Immature natural killer cell (primary cell): ENCODE measurements at regions not wholly inside any gene's neighbourhood (a gene's known extent, or its start where the extent isn't known, plus 50 kb on each side); places are given as distances from the start of the nearest gene placed in this dataset.

ENCODE experiments used
- DNase-seq, 3 donors: peaks; one replicate each; pipeline ENCODE4 v3.0.0; 2022; ENCODE audit warnings: mixed read lengths in 1 of 3
- H3K27ac Mint-ChIP-seq, 6 donors: one replicate each; pipeline ENCODE4 v1.8.0; 2020; ENCODE audit warnings: mixed read lengths in 6 of 6, mild to moderate bottlenecking in 5 of 6, inconsistent platforms in 4 of 6, moderate library complexity in 3 of 6
- H3K27me3 Mint-ChIP-seq, 3 donors: one replicate each; pipeline ENCODE4 v1.8.0; 2020 to 2021; ENCODE audit warnings: low read depth in 3 of 3, mild to moderate bottlenecking in 3 of 3, mixed read lengths in 3 of 3, moderate library complexity in 3 of 3, inconsistent platforms in 1 of 3
- H3K36me3 Mint-ChIP-seq, 3 donors: one replicate each; pipeline ENCODE4 v1.8.0; 2020; ENCODE audit warnings: mixed read lengths in 3 of 3, inconsistent platforms in 2 of 3, mild to moderate bottlenecking in 2 of 3
- H3K4me1 Mint-ChIP-seq, 2 donors: one replicate each; pipeline ENCODE4 v1.8.0; 2020; ENCODE audit warnings: inconsistent platforms in 2 of 2, mild to moderate bottlenecking in 2 of 2, mixed read lengths in 2 of 2, moderate library complexity in 1 of 2
- H3K4me3 Mint-ChIP-seq, 5 donors: one replicate each; pipeline ENCODE4 v1.8.0; 2020; ENCODE audit warnings: mild to moderate bottlenecking in 5 of 5, mixed read lengths in 5 of 5, inconsistent platforms in 3 of 5, moderate library complexity in 3 of 5
- H3K9me3 Mint-ChIP-seq, 6 donors: one replicate each; pipeline ENCODE4 v1.8.0; 2020; ENCODE audit warnings: mild to moderate bottlenecking in 6 of 6, mixed read lengths in 6 of 6, inconsistent platforms in 4 of 6, moderate library complexity in 3 of 6

DNA sequence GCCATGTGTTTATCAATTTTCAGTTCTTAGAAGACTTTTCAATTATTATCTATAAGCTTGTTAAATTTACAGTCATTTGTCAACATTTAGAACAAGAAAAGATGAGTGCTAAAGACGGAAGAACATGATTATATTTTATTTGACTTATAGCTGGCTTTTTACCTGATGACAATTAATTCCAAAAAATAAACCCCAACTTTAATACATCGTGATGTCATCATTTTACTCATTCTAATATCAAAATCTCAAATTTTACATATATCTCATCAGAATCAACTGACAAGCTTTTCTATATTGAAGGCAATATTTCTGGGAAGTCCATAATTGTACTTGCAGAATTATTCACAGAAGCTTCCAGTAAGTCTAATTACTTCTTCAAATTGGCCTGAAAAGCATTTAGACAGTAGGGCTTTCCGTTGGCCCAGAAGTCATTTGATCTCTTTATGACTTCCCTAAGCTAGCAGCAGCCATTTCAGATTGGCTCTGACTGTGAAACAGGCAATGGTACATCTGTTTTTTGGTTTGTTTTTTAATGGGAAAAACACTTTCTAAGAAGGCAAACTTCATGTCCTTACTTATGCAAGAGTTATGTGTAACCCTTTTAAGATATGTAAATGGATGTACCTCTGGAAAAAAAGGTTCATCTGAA, 234.7 kb upstream of the PLSCR5 start:
- Mint-ChIP-seq H3K9me3 (peaks cover 0 to 22% (median 9%) of the 10 kb centered on the region in 6 donors), H3K27ac (no peak overlapping the region), H3K4me1 (no peaks in the 10 kb centered on the region), H3K27me3 (peaks cover 0 to 2% (median 0%) of the 10 kb centered on the region in 3 donors), H3K36me3 (no peaks in the 10 kb centered on the region), H3K4me3 (no peak overlapping the region)
- DNase-seq: no peak

DNA sequence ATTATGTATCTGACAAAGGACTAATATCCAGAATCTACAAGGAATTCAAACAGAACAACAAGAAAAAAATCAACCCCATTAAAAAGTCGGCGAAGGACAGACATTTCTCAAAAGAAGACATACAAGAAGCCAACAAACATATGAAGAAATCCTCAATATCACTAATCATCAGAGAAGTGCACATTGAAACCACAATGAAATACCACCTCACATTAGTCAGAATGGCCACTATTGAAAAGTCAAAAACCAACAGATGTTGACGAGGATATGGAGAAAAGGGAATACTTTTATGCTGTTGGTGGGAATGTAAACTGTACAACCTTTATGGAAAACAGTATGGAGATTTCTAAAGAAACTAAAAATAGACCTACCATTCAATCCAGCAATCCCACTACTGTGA, 233.1 kb upstream of the PLSCR5 start:
- H3K9me3 Mint-ChIP-seq: peaks cover 4 to 27% (median 14%) of the 10 kb centered on the region in 6 donors
- no peaks in the 10 kb centered on the region for H3K36me3 Mint-ChIP-seq
- H3K4me3 Mint-ChIP-seq: no peak overlapping the region

DNA sequence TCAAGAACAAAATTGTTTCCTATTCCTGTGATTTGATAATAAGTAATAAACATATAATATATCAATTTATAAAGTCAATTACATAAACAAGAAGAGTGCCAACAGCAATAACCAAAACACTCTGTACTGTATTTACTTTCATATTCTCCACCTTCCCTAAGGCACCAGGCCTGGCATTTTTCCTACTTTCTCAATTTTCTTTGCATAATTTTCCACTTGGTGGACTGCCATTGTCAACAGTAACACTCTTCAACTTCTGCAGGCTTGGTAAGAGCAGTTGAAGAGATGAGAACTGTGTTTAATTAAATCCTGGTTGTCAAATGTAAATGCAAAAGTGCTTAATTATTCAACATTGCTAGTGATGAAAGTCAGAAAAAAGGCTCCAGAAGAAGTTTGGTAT, 229.8 kb upstream of the PLSCR5 start:
- H3K4me3 Mint-ChIP-seq: no peak overlapping the region
- no peaks in the 10 kb centered on the region for H3K27me3 Mint-ChIP-seq
- no peaks in the 10 kb centered on the region for H3K4me1 Mint-ChIP-seq
- H3K27ac Mint-ChIP-seq: no peak overlapping the region
- H3K9me3 Mint-ChIP-seq: peaks cover 7 to 26% (median 16%) of the 10 kb centered on the region in 6 donors
- DNase-seq: no peak
- no peaks in the 10 kb centered on the region for H3K36me3 Mint-ChIP-seq

More for the DNA sequence above, 233.1 kb upstream of the PLSCR5 start:
- Mint-ChIP-seq H3K27me3 (peaks cover 0 to 2% (median 0%) of the 10 kb centered on the region in 3 donors), H3K4me1 (no peaks in the 10 kb centered on the region), H3K27ac (no peak overlapping the region)
- no peak for DNase-seq

DNA sequence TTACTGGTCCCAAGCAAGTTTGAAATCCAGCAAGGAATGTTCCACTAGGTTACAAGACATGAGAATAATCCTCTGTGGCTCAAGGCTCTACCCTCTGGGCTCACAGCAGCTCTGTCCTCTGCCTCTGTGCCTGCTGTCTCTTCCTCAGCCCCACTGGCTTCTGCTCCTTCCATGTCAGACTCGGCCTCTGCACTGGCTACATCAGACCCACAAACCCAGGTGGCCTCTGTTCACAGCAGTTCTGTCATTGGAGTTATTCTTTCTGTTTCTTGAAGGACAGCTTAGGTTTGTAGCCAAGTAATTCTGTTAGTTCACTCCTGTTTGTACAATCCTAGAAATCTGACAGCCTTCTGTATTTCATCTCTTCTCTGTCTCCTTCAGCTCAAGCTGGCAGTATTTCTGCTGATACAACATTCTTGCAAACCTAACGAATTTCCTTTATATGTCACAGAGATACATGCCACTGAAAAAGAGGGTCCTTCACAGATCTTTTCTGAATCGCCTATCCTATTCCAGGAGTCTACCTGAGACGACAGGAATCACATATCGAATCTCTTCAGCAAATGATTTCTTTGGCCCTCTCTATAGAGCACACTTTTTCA, 227.8 kb upstream of the PLSCR5 start:
- Mint-ChIP-seq H3K4me3 (no peak overlapping the region), H3K36me3 (no peaks in the 10 kb centered on the region), H3K9me3 (peaks cover 7 to 23% (median 16%) of the 10 kb centered on the region in 6 donors), H3K27me3 (no peaks in the 10 kb centered on the region), H3K4me1 (no peaks in the 10 kb centered on the region), H3K27ac (no peak overlapping the region)
- DNase-seq: no peak

DNA sequence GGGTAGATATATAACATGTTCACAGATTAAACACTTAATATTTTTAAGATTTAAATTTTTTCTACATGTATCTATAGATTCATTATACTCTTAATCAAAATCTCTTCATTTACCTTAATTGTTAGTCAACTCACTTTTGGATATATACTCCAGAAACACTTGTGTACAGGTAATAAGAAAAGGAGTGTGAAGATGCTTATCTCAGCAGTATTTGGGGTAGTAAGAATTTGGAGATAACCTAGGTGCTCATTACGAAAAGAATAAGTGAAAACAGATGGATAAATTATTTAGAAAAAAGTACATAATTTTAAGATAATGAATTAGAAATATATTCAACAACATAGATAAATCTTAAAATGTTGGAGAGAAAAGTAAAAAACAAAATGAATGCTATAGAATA, 226.5 kb upstream of the PLSCR5 start:
- Mint-ChIP-seq H3K36me3 (no peaks in the 10 kb centered on the region), H3K4me3 (no peak overlapping the region), H3K4me1 (no peaks in the 10 kb centered on the region), H3K27ac (no peak overlapping the region), H3K9me3 (peaks cover 6 to 26% (median 15%) of the 10 kb centered on the region in 6 donors), H3K27me3 (no peaks in the 10 kb centered on the region)
- DNase-seq: no peak

DNA sequence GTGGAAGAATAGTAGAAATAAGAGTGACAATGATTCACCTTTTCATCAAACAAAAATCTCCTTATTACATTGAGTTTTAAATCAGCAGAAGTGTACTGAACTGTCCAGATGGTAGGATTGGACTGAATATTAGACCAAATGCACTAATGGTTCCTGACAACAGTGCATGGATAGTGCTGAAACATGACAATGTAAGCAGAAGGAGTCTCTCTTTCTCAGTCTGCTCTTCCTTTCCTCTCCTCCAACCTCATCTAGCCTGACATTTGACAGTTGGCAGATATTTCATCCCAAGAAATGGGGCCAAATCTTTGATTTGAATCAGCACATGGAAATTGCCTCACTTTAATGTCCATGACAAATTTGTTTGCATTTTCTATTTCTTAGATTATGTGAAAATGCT, 225.1 kb upstream of the PLSCR5 start:
- Mint-ChIP-seq H3K36me3 (no peaks in the 10 kb centered on the region), H3K4me1 (no peaks in the 10 kb centered on the region), H3K4me3 (no peak overlapping the region), H3K27ac (no peak overlapping the region), H3K9me3 (peaks cover 4 to 30% (median 14%) of the 10 kb centered on the region in 6 donors), H3K27me3 (no peaks in the 10 kb centered on the region)
- no peak for DNase-seq

DNA sequence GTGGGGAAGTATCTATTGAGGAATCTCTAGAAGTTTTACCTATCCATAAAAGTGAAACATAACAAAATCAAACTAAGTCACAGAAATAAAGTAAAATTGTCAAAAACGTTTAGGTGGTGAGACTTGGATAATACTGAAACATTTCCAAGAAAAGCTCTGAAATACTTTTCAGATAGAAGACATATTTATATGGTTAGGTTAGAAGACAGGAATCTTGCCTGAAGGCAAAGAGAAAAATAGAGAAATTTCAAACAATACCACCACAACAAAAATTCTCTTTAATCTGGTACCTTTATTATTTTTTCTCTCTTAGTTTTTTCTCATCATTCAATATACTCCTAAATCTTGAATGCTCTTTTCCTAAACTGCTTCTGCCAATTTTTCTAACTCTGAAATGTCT, 222.7 kb upstream of the PLSCR5 start:
- H3K4me1 Mint-ChIP-seq: no peaks in the 10 kb centered on the region
- peaks cover 4 to 26% (median 7%) of the 10 kb centered on the region in 6 donors for H3K9me3 Mint-ChIP-seq
- DNase-seq: no peak
- no peaks in the 10 kb centered on the region for H3K27me3 Mint-ChIP-seq
- H3K4me3 Mint-ChIP-seq: no peak overlapping the region
- H3K36me3 Mint-ChIP-seq: no peaks in the 10 kb centered on the region
- no peak overlapping the region for H3K27ac Mint-ChIP-seq

DNA sequence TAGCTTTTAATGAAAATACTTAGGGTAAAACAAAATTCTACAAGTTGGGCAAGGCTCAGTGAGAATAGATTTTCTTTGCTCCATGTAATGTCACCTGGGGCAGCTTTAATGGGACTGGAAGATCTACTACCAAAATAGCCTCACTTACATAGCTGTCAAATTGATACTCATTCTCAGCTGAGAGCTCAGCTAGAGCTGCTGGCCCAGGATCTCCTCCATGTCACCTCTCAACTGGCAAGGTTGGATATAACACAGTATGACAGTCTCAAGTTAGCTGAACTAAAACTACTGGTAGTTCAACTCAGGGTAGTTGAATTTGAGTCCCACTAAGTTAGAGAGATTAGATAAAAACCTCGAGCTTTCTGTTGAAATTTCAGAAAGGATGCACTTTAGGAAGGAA, 218.5 kb upstream of the PLSCR5 start:
- Mint-ChIP-seq H3K27me3 (peaks cover 0 to 3% (median 0%) of the 10 kb centered on the region in 3 donors), H3K4me1 (no peaks in the 10 kb centered on the region), H3K9me3 (peaks cover 0 to 22% (median 6%) of the 10 kb centered on the region in 6 donors), H3K36me3 (no peaks in the 10 kb centered on the region), H3K27ac (no peak overlapping the region), H3K4me3 (no peak overlapping the region)
- no peak for DNase-seq

DNA sequence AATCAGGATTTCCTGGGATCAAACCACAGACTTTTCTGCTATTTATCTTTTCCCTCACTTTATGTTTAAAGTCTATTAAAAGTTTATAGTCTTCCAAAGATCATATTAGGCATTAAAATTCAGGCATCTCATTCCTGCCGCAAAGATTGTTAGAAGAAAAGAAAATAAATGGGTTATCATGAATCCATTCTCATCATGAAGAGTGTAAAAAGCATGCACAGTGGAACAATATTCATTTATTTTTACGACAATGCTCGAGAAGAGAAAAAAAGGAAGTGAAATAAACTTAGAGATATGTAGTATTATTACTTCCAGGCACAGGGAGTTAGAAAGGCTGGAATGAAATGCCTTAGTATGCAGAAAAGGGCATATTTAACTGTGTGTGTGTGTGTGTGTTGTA, 213.7 kb upstream of the PLSCR5 start:
- Mint-ChIP-seq H3K4me1 (no peaks in the 10 kb centered on the region), H3K27ac (no peak overlapping the region), H3K36me3 (no peaks in the 10 kb centered on the region), H3K27me3 (peaks cover 0 to 3% (median 0%) of the 10 kb centered on the region in 3 donors), H3K4me3 (no peak overlapping the region), H3K9me3 (peaks cover 0 to 7% (median 4%) of the 10 kb centered on the region in 6 donors)
- DNase-seq: no peak

DNA sequence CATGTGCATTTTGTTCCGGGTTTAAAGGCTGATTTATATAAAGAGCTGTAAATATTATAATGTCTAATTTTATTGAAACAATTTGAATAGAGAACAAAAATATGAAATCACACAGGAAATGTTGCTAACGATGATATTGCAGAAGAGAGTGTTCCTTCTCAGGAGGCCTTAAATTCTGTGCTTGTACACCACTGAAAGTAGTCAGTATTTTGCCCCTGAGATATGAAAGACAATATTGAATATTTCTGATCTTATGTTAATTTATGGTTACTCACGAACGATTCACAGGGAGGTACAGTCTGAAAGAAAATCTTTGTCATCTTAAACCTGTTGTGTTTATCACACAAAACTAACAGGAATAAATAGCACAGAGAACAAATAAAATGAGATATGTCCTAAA, 213.2 kb upstream of the PLSCR5 start:
- H3K4me3 Mint-ChIP-seq: no peak overlapping the region
- H3K27me3 Mint-ChIP-seq: peaks cover 0 to 3% (median 0%) of the 10 kb centered on the region in 3 donors
- peaks cover 0 to 7% (median 5%) of the 10 kb centered on the region in 6 donors for H3K9me3 Mint-ChIP-seq
- no peaks in the 10 kb centered on the region for H3K36me3 Mint-ChIP-seq
- DNase-seq: no peak
- H3K27ac Mint-ChIP-seq: no peak overlapping the region
- no peaks in the 10 kb centered on the region for H3K4me1 Mint-ChIP-seq

DNA sequence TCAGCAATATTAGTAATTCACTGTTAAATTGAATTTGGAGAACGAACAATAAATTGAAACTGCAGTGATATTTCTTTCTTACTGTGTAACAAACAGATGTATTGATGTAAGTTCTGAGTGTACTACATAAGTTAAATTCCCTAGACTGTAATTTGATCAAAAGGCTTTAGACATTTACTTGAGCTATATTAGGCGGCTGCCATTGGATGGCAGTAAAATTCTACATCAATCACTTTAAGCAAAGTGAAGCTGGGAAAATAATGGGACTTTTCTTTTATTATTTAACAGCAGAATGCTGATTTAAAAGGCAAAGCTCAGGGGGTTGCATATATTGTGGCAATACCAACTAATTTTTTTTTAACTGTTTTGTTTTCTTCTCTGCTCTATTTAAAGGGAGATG, 212.6 kb upstream of the PLSCR5 start:
- Mint-ChIP-seq H3K4me1 (no peaks in the 10 kb centered on the region), H3K27ac (no peak overlapping the region), H3K4me3 (no peak overlapping the region), H3K9me3 (peaks cover 0 to 7% (median 5%) of the 10 kb centered on the region in 6 donors), H3K36me3 (no peaks in the 10 kb centered on the region), H3K27me3 (peaks cover 0 to 3% (median 0%) of the 10 kb centered on the region in 3 donors)
- no peak for DNase-seq

DNA sequence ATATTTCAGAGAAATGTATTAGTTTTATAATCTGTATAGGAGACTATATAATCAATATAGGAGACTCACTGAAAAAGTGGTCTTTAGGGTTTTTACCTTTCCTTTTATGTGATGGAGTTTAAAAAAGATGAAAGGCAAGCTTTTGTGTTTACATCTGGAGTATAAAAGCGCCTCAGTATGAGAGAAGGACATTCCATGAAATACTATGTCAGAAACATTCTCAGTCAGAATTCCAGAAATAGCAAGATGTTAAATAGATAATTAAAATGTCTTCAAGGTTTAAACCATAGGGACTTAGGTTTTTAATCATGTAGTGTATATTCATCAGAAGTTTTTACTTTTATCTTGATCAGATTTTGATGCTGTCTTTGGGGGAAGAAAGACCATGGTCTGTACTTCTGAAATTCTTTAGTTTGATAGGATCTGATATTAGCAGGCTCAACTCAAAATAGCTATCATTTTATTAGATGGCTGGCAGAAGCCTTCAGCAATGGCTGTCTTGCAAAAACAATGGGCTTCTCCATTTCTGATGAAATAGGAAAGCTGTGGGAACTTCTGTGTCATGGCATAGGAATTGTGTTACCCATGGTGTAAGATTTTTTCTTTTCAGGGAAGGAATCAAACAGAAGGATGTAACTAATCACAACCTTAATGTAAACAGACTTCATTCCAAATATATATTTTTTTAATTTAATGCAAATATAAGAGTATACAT, 209.6 kb upstream of the PLSCR5 start:
- no peak for DNase-seq
- Mint-ChIP-seq H3K9me3 (peaks cover 0 to 2% (median 0%) of the 10 kb centered on the region in 6 donors), H3K36me3 (no peaks in the 10 kb centered on the region), H3K27ac (no peak overlapping the region), H3K27me3 (no peaks in the 10 kb centered on the region), H3K4me3 (no peak overlapping the region), H3K4me1 (no peaks in the 10 kb centered on the region)

DNA sequence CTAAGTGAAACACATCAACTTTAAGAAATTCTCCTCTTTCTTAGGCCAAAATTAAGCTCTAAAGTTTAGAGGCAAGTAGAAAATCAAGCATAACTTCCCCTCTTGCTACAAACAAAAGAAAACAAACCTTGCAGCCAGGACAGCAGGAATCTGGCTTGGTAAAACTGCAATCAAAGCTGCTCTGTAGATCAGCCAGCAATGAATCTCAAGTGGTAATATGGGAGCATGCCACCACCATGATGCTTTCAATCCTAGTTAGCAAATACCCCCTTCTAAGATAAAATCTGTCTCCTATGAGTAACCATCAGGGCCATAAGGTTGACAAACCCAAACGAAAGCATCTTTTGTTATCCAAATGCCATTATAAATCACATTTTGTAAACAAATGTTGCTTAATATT, 208.3 kb upstream of the PLSCR5 start:
- H3K9me3 Mint-ChIP-seq: peaks cover 0 to 2% (median under 1%) of the 10 kb centered on the region in 6 donors
- H3K27ac Mint-ChIP-seq: no peak overlapping the region
- H3K27me3 Mint-ChIP-seq: no peaks in the 10 kb centered on the region
- H3K36me3 Mint-ChIP-seq: no peaks in the 10 kb centered on the region
- H3K4me3 Mint-ChIP-seq: no peak overlapping the region
- DNase-seq: no peak
- H3K4me1 Mint-ChIP-seq: no peaks in the 10 kb centered on the region

DNA sequence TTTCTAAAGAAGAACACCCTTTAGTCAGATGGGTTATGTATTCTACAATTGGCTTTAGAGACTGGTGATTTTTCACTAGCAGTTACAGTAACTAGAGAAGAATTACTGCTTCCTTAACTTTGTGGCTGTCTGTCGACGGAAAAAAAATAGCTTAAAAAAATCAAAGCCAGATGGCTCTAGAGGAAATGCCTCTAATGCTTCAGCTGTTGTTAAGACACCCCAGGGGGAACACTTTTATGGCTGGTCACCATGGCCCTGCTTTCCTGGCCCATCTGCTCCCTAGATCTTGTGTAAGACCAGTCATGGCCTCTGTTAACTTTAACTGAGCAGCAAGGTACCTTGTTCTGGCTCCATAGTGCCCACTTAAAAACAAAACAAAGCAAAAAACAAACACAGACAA, 198.6 kb upstream of the PLSCR5 start:
- Mint-ChIP-seq H3K4me3 (no peak overlapping the region), H3K27me3 (no peaks in the 10 kb centered on the region), H3K9me3 (peaks cover 0 to 32% (median 10%) of the 10 kb centered on the region in 6 donors), H3K4me1 (no peaks in the 10 kb centered on the region), H3K27ac (no peak overlapping the region), H3K36me3 (peaks cover 0 to 3% (median 0%) of the 10 kb centered on the region in 3 donors)
- DNase-seq: no peak
